ENCODE measurements at regions not wholly inside any gene's neighbourhood (a gene's known extent, or its start where the extent isn't known, plus 50 kb on each side); places are given as distances from the start of the nearest gene placed in this dataset.

DNA sequence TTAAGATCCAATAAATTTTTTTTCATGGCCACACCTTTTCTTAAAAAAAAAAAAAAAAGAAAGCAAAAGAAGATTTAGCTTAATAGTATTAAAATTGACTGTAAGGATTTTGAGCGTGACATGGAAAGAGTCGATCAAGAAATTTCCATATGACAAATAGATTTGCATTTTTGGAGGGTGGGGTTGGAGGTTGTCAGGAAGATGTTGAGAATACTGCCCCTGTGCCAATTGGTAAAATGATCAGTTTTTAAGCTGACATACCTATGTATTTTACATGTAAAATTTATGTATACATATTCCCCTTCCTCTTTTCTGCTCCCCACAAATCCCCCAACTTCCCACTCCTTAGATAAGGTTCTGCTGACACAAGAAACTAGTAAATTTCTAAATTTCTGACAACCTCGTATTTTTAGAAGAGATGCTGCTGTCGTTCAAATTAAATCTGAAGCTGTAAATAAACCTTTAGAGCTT lies 520.9 kb downstream of the CD83 start:
- TF ChIP-seq, protein P1, sequence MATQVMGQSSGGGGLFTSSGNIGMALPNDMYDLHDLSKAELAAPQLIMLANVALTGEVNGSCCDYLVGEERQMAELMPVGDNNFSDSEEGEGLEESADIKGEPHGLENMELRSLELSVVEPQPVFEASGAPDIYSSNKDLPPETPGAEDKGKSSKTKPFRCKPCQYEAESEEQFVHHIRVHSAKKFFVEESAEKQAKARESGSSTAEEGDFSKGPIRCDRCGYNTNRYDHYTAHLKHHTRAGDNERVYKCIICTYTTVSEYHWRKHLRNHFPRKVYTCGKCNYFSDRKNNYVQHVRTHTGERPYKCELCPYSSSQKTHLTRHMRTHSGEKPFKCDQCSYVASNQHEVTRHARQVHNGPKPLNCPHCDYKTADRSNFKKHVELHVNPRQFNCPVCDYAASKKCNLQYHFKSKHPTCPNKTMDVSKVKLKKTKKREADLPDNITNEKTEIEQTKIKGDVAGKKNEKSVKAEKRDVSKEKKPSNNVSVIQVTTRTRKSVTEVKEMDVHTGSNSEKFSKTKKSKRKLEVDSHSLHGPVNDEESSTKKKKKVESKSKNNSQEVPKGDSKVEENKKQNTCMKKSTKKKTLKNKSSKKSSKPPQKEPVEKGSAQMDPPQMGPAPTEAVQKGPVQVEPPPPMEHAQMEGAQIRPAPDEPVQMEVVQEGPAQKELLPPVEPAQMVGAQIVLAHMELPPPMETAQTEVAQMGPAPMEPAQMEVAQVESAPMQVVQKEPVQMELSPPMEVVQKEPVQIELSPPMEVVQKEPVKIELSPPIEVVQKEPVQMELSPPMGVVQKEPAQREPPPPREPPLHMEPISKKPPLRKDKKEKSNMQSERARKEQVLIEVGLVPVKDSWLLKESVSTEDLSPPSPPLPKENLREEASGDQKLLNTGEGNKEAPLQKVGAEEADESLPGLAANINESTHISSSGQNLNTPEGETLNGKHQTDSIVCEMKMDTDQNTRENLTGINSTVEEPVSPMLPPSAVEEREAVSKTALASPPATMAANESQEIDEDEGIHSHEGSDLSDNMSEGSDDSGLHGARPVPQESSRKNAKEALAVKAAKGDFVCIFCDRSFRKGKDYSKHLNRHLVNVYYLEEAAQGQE (IDR thresholded peaks at IDR 0.05; ENCODE audit: insufficient read depth in 1 of 2, low read depth in 2 of 2, low read length in 1 of 2): no peak
- TF ChIP-seq, protein P2, sequence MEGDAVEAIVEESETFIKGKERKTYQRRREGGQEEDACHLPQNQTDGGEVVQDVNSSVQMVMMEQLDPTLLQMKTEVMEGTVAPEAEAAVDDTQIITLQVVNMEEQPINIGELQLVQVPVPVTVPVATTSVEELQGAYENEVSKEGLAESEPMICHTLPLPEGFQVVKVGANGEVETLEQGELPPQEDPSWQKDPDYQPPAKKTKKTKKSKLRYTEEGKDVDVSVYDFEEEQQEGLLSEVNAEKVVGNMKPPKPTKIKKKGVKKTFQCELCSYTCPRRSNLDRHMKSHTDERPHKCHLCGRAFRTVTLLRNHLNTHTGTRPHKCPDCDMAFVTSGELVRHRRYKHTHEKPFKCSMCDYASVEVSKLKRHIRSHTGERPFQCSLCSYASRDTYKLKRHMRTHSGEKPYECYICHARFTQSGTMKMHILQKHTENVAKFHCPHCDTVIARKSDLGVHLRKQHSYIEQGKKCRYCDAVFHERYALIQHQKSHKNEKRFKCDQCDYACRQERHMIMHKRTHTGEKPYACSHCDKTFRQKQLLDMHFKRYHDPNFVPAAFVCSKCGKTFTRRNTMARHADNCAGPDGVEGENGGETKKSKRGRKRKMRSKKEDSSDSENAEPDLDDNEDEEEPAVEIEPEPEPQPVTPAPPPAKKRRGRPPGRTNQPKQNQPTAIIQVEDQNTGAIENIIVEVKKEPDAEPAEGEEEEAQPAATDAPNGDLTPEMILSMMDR (IDR thresholded peaks at IDR 0.05): no peak
- TF ChIP-seq SIN3A (IDR thresholded peaks at IDR 0.05; ENCODE audit: borderline replicate concordance, insufficient read depth, low read depth, low read length) (no peak), POLR2AphosphoS5 (IDR thresholded peaks at IDR 0.05; ENCODE audit: low read depth, low read length) (no peak)
